Motor neuron (in vitro differentiated cells): ENCODE measurements at regions not wholly inside any gene's neighbourhood (a gene's known extent, or its start where the extent isn't known, plus 50 kb on each side); places are given as distances from the start of the nearest gene placed in this dataset.

Experiments used
- ATAC-seq, 8 experiments: fragments of 200-7000 bp; cut with Tn5 transposase; replicated peaks in 6 of 8; 2 replicates each; pipeline ENCODE4 v1.8.0; 2021; ENCODE audit warnings: mild to moderate bottlenecking in 8 of 8, moderate library complexity in 8 of 8
- H3K27ac ChIP-seq, 2 donors: fragments of 250-450 bp; sonication (Bioruptor Pico); 2 replicates each; pipeline ENCODE4 v1.9.0; 2021; ENCODE audit warnings: antibody characterized with exemption in 2 of 2, mild to moderate bottlenecking in 2 of 2, moderate library complexity in 1 of 2
- H3K4me1 ChIP-seq, 2 donors: fragments of 250-450 bp; sonication (Bioruptor Pico); replicated peaks in 1 of 2; 2 replicates each; pipeline ENCODE4 v1.6.1; 2021; ENCODE audit warnings: antibody characterized with exemption in 2 of 2, mild to moderate bottlenecking in 2 of 2, moderate library complexity in 1 of 2
- H3K4me3 ChIP-seq, 5 donors: fragments of 250-450 bp; sonication (Bioruptor Pico); 2 replicates each; pipeline ENCODE4 v1.9.0; 2021; ENCODE audit warnings: antibody characterized with exemption in 5 of 5, mild to moderate bottlenecking in 5 of 5, moderate library complexity in 4 of 5
- WGBS, 10 experiments: fragments of 450-650 bp; shearing (Covaris generic); methylation state at CpG; one replicate each; pipeline ENCODE4 v1.0.0; 2022; 5-methylcytosine and 5-hydroxymethylcytosine counted together
- in situ Hi-C, 9 experiments: fragments of 400-800 bp; cut with MboI; loops; one replicate each; pipeline ENCODE4 v1.15.0; 2021; ENCODE audit warnings: low sequenced_read_pairs in 9 of 9, low pct_unique_long_range_greater_than_20kb in 2 of 9; ENCODE audit not compliant: unreplicated experiment in 9 of 9

GRCh38 chr10:60444494-60445064, 54.9 kb upstream of the ANK3 start:
- Histone ChIP-seq H3K4me1 (peaks cover 4 to 6% of the 10 kb centered on the region in 2 donors), H3K27ac (no peak overlapping the region), H3K4me3 (no peak overlapping the region)
- in situ Hi-C loops = loop anchor here in 7 of 9 experiments (10.0 to 25.0 kb wide), 7 partner anchors 193 to 357 kb away; no protein-coding TSS in a partner anchor
- 0 to 100% (median 69%) methylated on average over 1 of the region's 1 CpG for WGBS, 10 experiments
- no peak for ATAC-seq

- peaks cover 4 to 6% of the 10 kb centered on the region in 2 donors for H3K4me1 ChIP-seq
- ATAC-seq = no peak
- no peak overlapping the region for H3K4me3 ChIP-seq
- in situ Hi-C loops = loop anchor here in 7 of 9 experiments (10.0 to 25.0 kb wide), 7 partner anchors 194 to 356 kb away; no protein-coding TSS in a partner anchor
- no peak overlapping the region for H3K27ac ChIP-seq
- 38 to 96% (median 87%) methylated on average over 2 to 3 of the region's 3 CpGs; no CpG with 5 or more reads in 1 of the 10 experiments for WGBS, 10 experiments
Observed at GRCh38 chr10:60443346-60443745, 53.7 kb upstream of the ANK3 start.

- H3K27ac ChIP-seq = no peak overlapping the region
- H3K4me1 ChIP-seq = peaks cover 4 to 6% of the 10 kb centered on the region in 2 donors
- H3K4me3 ChIP-seq = no peak overlapping the region
- in situ Hi-C loops = loop anchor here in 7 of 9 experiments (10.0 to 25.0 kb wide), 7 partner anchors 196 to 354 kb away; no protein-coding TSS in a partner anchor
- WGBS, 10 experiments = 43 to 100% (median 79%) methylated on average over 1 of the region's 1 CpG; no CpG with 5 or more reads in 2 of the 10 experiments
- ATAC-seq = no peak
Observed at GRCh38 chr10:60441515-60441914, 51.8 kb upstream of the ANK3 start.

GRCh38 chr10:60439641-60440040, 50.0 kb upstream of the ANK3 start:
- peaks cover 4 to 6% of the 10 kb centered on the region in 2 donors for H3K4me1 ChIP-seq
- no peak overlapping the region for H3K27ac ChIP-seq
- ATAC-seq = no peak
- no peak overlapping the region for H3K4me3 ChIP-seq
- in situ Hi-C loops = loop anchor here in 7 of 9 experiments (10.0 to 25.0 kb wide), 9 partner anchors 195 to 352 kb away; no protein-coding TSS in a partner anchor
- WGBS, 10 experiments = 60 to 100% (median 90%) methylated on average over 1 to 2 of the region's 2 CpGs; no CpG with 5 or more reads in 2 of the 10 experiments
